Fibroblast of the aortic adventitia (primary cell): ENCODE measurements at regions not wholly inside any gene's neighbourhood (a gene's known extent, or its start where the extent isn't known, plus 50 kb on each side); places are given as distances from the start of the nearest gene placed in this dataset.
A peak's percentile ranks its signal among the peaks of the same experiment; 100 is the strongest.

Experiments
- DNase-seq: peaks from one replicate; pipeline ENCODE4 v3.0.0-alpha.2; 2010; ENCODE audit warnings: low read depth
- H3K4me3 ChIP-seq: 2 replicates; pipeline ENCODE4 v1.5.1; 2011; ENCODE audit warnings: low read depth, mild to moderate bottlenecking, control low read depth, low read length, moderate library complexity
- CTCF ChIP-seq: IDR thresholded peaks from 2 replicates; pipeline ENCODE4 v1.5.1; 2011; ENCODE audit warnings: mild to moderate bottlenecking, low read length, control low read depth, inconsistent platforms; ENCODE audit not compliant: insufficient read depth

- DNase-seq, result no peak
- H3K4me3 ChIP-seq, result no peak overlapping the region
- no peak for TF ChIP-seq CTCF
These were observed 210.9 kb downstream of the PCSK1 start for GRCh38 chr5:96222129-96222528.

DNA sequence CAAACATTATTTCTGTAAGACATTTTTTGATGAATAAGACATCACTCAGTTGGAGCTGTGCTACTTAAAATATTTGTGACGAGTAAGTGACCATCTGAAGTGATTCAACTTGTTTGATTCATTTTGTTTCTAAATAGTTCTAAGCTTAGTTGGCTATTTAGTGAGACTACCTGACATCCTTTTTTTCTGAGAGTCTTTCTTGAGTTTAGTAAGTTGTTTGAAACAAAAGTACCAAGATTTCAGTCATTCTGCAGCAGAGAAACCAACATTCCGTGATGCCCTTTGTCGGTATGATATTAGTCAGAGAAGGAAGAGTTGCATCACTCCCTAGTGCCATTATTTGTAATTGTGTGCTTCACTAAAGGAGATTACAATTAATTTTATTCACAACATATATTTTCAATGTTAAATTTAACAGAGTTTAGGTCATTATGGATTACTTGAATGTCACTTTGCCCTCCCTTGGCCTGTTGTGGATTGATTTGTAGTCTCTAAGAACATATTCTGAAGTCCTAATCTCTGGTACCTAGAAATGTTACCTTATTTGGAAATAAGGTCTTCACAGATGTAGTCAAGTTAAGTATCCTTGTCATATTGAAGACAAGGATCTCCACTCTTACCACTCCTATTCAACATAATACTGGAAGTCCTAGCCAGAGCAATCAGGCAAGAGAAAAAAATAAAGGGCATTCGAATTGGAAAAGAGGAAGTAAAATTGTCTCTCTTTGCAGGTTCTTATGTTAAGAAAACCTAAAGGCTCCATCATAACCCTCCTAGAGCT is 212.2 kb downstream of the PCSK1 start:
- peak; percentile 79 for DNase-seq
- TF ChIP-seq CTCF, result no peak
- H3K4me3 ChIP-seq, result no peak overlapping the region

GRCh38 chr5:96219580-96220281 is 213.3 kb downstream of the PCSK1 start:
- peak; percentile 72 for DNase-seq
- H3K4me3 ChIP-seq, result no peak overlapping the region
- TF ChIP-seq CTCF, result no peak

DNA sequence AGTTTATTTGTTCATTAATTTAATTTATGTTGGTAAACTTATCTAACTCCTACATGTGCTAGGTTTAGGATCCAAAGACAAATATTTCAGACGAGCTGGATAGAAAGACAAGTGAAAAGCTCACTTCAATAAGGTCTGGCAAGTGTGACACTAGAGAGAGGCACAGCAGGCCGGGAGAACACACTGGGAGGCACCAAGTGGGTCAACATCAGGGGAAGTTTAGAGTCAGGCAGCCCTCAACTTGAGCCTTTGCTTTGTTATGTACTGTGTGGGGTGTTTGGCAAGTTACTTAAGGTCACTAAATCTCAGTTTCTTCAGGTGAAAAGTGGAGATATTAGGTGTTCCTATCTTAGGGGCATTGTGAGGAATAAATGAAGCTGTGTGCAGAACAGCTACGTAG is 214.4 kb downstream of the PCSK1 start:
- no peak for DNase-seq
- no peak overlapping the region for H3K4me3 ChIP-seq
- no peak for TF ChIP-seq CTCF

GRCh38 chr5:96214442-96215197 is 218.4 kb downstream of the PCSK1 start:
- no peak overlapping the region for H3K4me3 ChIP-seq
- no peak for TF ChIP-seq CTCF
- peak; percentile 25 for DNase-seq

DNA sequence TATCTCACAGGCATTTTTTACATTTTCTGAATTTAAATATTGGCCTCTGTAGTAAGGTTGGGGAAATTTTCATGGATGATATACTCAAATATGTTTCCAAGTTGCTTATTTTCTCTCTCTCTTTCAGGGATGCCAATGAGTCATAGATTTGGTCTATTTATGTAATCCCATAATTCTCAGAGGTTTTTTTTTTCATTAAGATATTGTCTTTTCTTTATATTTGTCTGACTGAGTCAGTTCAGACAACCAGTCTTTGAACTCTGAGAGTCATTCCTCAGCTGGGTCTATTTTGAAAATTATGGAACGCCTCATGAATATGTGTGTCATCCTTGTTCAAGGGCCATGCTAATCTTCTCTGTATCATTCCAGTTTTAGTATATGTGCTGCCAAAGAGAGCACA is 223.2 kb downstream of the PCSK1 start:
- TF ChIP-seq CTCF, result no peak
- H3K4me3 ChIP-seq, result no peak overlapping the region
- DNase-seq, result peak; percentile 84
